ENCODE measurements at regions not wholly inside any gene's neighbourhood (a gene's known extent, or its start where the extent isn't known, plus 50 kb on each side); places are given as distances from the start of the nearest gene placed in this dataset.

- intact Hi-C loops (cut with micrococcal nuclease; ENCODE audit: unreplicated experiment) = no loop called here
These were observed 1106.0 kb downstream of the OTOL1 start for GRCh38 chr3:162602619-162603018.

GRCh38 chr3:162605651-162606204, 1109.1 kb downstream of the OTOL1 start:
- Histone ChIP-seq H3K27me3 (replicated peaks; ENCODE audit: control insufficient read depth, insufficient read depth, low read length) (no peaks in the 10 kb centered on the region), H3K9me3 (no peaks in the 10 kb centered on the region), H3K36me3 (ENCODE audit: control insufficient read depth, insufficient read depth, low read length) (no peaks in the 10 kb centered on the region), H3K4me1 (no peaks in the 10 kb centered on the region), H3K4me3 (ENCODE audit: low read depth, low read length) (no peak overlapping the region)
- DNase-seq = no peak
- H3K4me3 Mint-ChIP-seq (ENCODE audit: unreplicated experiment) = no peak overlapping the region
- CTCF ChIA-PET = no interaction called here
- no peaks in the 10 kb centered on the region for H3K27me3 Mint-ChIP-seq (ENCODE audit: insufficient read depth, unreplicated experiment)
- POLR2A ChIA-PET = no interaction called here
- intact Hi-C loops (cut with micrococcal nuclease; ENCODE audit: unreplicated experiment) = no loop called here
- no peaks in the 10 kb centered on the region for H3K4me1 Mint-ChIP-seq (ENCODE audit: low read depth, unreplicated experiment)
- no peaks in the 10 kb centered on the region for H3K36me3 Mint-ChIP-seq (ENCODE audit: insufficient read depth, unreplicated experiment)
- TF ChIP-seq CTCF (IDR thresholded peaks at IDR 0.05; ENCODE audit: insufficient read depth in 1 of 2, low read depth in 1 of 2, low read length in 1 of 2, severe bottlenecking in 1 of 2, unreplicated experiment in 1 of 2) = no peak
- no peaks in the 10 kb centered on the region for H3K9me3 Mint-ChIP-seq (ENCODE audit: unreplicated experiment)
- H3K27ac Mint-ChIP-seq (ENCODE audit: unreplicated experiment) = no peak overlapping the region
- BruUV-seq (replicated peaks) = no TSS peak

More at GRCh38 chr3:162602619-162603018, 1106.0 kb downstream of the OTOL1 start:
- Histone ChIP-seq H3K4me1 (no peaks in the 10 kb centered on the region), H3K27me3 (replicated peaks; ENCODE audit: control insufficient read depth, insufficient read depth, low read length) (no peaks in the 10 kb centered on the region), H3K9me3 (no peaks in the 10 kb centered on the region), H3K36me3 (ENCODE audit: control insufficient read depth, insufficient read depth, low read length) (no peaks in the 10 kb centered on the region), H3K4me3 (ENCODE audit: low read depth, low read length) (no peak overlapping the region)
- ChIA-PET CTCF (no interaction called here), POLR2A (no interaction called here)
- Mint-ChIP-seq H3K36me3 (ENCODE audit: insufficient read depth, unreplicated experiment) (no peaks in the 10 kb centered on the region), H3K9me3 (ENCODE audit: unreplicated experiment) (no peaks in the 10 kb centered on the region), H3K27ac (ENCODE audit: unreplicated experiment) (no peak overlapping the region), H3K4me3 (ENCODE audit: unreplicated experiment) (no peak overlapping the region), H3K27me3 (ENCODE audit: insufficient read depth, unreplicated experiment) (no peaks in the 10 kb centered on the region), H3K4me1 (ENCODE audit: low read depth, unreplicated experiment) (no peaks in the 10 kb centered on the region)
- no peak for TF ChIP-seq CTCF (IDR thresholded peaks at IDR 0.05; ENCODE audit: insufficient read depth in 1 of 2, low read depth in 1 of 2, low read length in 1 of 2, severe bottlenecking in 1 of 2, unreplicated experiment in 1 of 2)
- no peak for DNase-seq
- BruUV-seq (replicated peaks) = no TSS peak

GRCh38 chr3:162610261-162610660, 1113.7 kb downstream of the OTOL1 start:
- CTCF ChIA-PET = no interaction called here
- H3K27me3 Mint-ChIP-seq (ENCODE audit: insufficient read depth, unreplicated experiment) = no peaks in the 10 kb centered on the region
- no peak overlapping the region for H3K4me3 ChIP-seq (ENCODE audit: low read depth, low read length)
- POLR2A ChIA-PET = no interaction called here
- no peak for TF ChIP-seq CTCF (IDR thresholded peaks at IDR 0.05; ENCODE audit: insufficient read depth in 1 of 2, low read depth in 1 of 2, low read length in 1 of 2, severe bottlenecking in 1 of 2, unreplicated experiment in 1 of 2)
- no peaks in the 10 kb centered on the region for H3K36me3 Mint-ChIP-seq (ENCODE audit: insufficient read depth, unreplicated experiment)
- no peaks in the 10 kb centered on the region for H3K9me3 Mint-ChIP-seq (ENCODE audit: unreplicated experiment)
- no peaks in the 10 kb centered on the region for H3K9me3 ChIP-seq
- no peaks in the 10 kb centered on the region for H3K27me3 ChIP-seq (replicated peaks; ENCODE audit: control insufficient read depth, insufficient read depth, low read length)
- BruUV-seq (replicated peaks) = no TSS peak
- H3K4me1 ChIP-seq = no peaks in the 10 kb centered on the region
- no peak for DNase-seq
- no peaks in the 10 kb centered on the region for H3K4me1 Mint-ChIP-seq (ENCODE audit: low read depth, unreplicated experiment)
- no peak overlapping the region for H3K4me3 Mint-ChIP-seq (ENCODE audit: unreplicated experiment)
- H3K27ac Mint-ChIP-seq (ENCODE audit: unreplicated experiment) = no peak overlapping the region
- H3K36me3 ChIP-seq (ENCODE audit: control insufficient read depth, insufficient read depth, low read length) = no peaks in the 10 kb centered on the region
- intact Hi-C loops (cut with micrococcal nuclease; ENCODE audit: unreplicated experiment) = no loop called here
